HCT116 (cell line): ENCODE measurements at regions not wholly inside any gene's neighbourhood (a gene's known extent, or its start where the extent isn't known, plus 50 kb on each side); places are given as distances from the start of the nearest gene placed in this dataset.
"Not testable (repeated sequence)": the region's sequence is repeated elsewhere in the genome, so short reads cannot be mapped to it uniquely, and the experiment has no call there.

Experiments
- ATAC-seq: fragments of 200-7000 bp; cut with Tn5 transposase; 2 replicates; pipeline ENCODE4 v1.9.1; 2020; ENCODE audit warnings: mild to moderate bottlenecking, moderate library complexity
- BruUV-seq: library from RNA; stranded (reverse); fragments of 400-500 nt; replicated peaks from 2 replicates; lab custom pipeline; 2021; lab: Mats Ljungman, UMichigan
- CTCF ChIA-PET: fragments of 300-600 bp; sonication (Branson Sonifier 250); formaldehyde crosslinking; loops from one replicate; lab custom pipeline; 2021; ENCODE audit warnings: antibody characterized with exemption; lab: Charles Lee
- POLR2A ChIA-PET: fragments of 300-600, 350-600 bp; sonication (Branson Sonifier 250); formaldehyde crosslinking; loops from one replicate; lab custom pipeline; 2021; ENCODE audit warnings: antibody characterized with exemption; lab: Charles Lee
- RAD21 ChIA-PET, 2 experiments: fragments of 300-600 bp; sonication (Branson Sonifier 250); formaldehyde crosslinking; loops; one replicate each; lab custom pipeline; 2023; ENCODE audit warnings: low total read pairs in 2 of 2; ENCODE audit not compliant: uncharacterized antibody in 2 of 2, unreplicated experiment in 2 of 2, low non-redundant PET in 1 of 2; lab: Charles Lee
- DNase-seq: peaks from one replicate; pipeline ENCODE4 v3.0.0-alpha.2; 2010; ENCODE audit warnings: low read depth, low spot score
- H2AFZ ChIP-seq: fragments of 200-600 bp; shearing (Covaris generic), sonication (generic); 2 replicates; pipeline ENCODE4 v1.6.1; 2017; ENCODE audit warnings: low read depth, mixed run types, mixed read lengths, antibody characterized with exemption, low read length; ENCODE audit not compliant: poor library complexity, severe bottlenecking
- H3K27ac ChIP-seq: 2 replicates; pipeline ENCODE4 v1.5.1; 2012; ENCODE audit warnings: low read depth, low read length
- H3K27me3 ChIP-seq: fragments of 200-600 bp; sonication (generic); 2 replicates; pipeline ENCODE4 v1.6.1; 2016; ENCODE audit warnings: mixed run types, low read length, mixed read lengths; ENCODE audit not compliant: insufficient read depth
- H3K36me3 ChIP-seq, 2 experiments: fragments of 200-500 bp in 1 of 2; fragments of 200-600 bp in 1 of 2; sonication (Bioruptor generic) in 1 of 2; sonication (generic) in 1 of 2; 2 replicates each; pipeline versions ENCODE4 v1.5.1 to v1.6.1; 2014 to 2016; ENCODE audit warnings: low read length in 2 of 2, inconsistent platforms in 1 of 2, mixed read lengths in 1 of 2, mixed run types in 1 of 2; ENCODE audit not compliant: insufficient read depth in 2 of 2, control insufficient read depth in 1 of 2
- H3K4me1 ChIP-seq, 2 experiments: fragments of 200-600 bp in 1 of 2; sonication (generic) in 1 of 2; 2 replicates each; pipeline versions ENCODE4 v1.5.1 to v1.6.1; 2012 to 2017; ENCODE audit warnings: low read length in 2 of 2, inconsistent platforms in 1 of 2, mild to moderate bottlenecking in 1 of 2, mixed read lengths in 1 of 2, mixed run types in 1 of 2, moderate library complexity in 1 of 2; ENCODE audit not compliant: insufficient read depth in 2 of 2, control insufficient read depth in 1 of 2
- H3K4me2 ChIP-seq: fragments of 200-600 bp; sonication (generic); 2 replicates; pipeline ENCODE4 v1.6.1; 2017; ENCODE audit warnings: mixed run types, low read length, mixed read lengths
- H3K4me3 ChIP-seq, 2 experiments: fragments of 200-600 bp in 1 of 2; sonication (generic) in 1 of 2; replicated peaks in 1 of 2; 2 replicates each; pipeline ENCODE4 v1.5.1; 2011 to 2016; ENCODE audit warnings: low read length in 2 of 2, control low read depth in 1 of 2, low read depth in 1 of 2, mild to moderate bottlenecking in 1 of 2, mixed read lengths in 1 of 2, mixed run types in 1 of 2
- H3K79me2 ChIP-seq: fragments of 200-600 bp; sonication (generic); 2 replicates; pipeline ENCODE4 v1.6.1; 2017; ENCODE audit warnings: mild to moderate bottlenecking, mixed run types, low read length, moderate library complexity, mixed read lengths; ENCODE audit not compliant: insufficient read depth
- H3K9ac ChIP-seq: fragments of 200-600 bp; sonication (generic); 2 replicates; pipeline ENCODE4 v1.6.1; 2016; ENCODE audit warnings: low read length, mixed read lengths
- H3K9me2 ChIP-seq: fragments of 200-600 bp; sonication (generic), shearing (Covaris generic); 2 replicates; pipeline ENCODE4 v1.6.1; 2017; ENCODE audit warnings: mixed run types, mild to moderate bottlenecking, moderate library complexity; ENCODE audit not compliant: insufficient read depth
- H3K9me3 ChIP-seq, 2 experiments: fragments of 200-500 bp in 1 of 2; fragments of 200-600 bp in 1 of 2; sonication (Bioruptor generic) in 1 of 2; sonication (generic) in 1 of 2; 2 replicates each; pipeline ENCODE4 v1.6.1; 2014 to 2017; ENCODE audit warnings: low read length in 2 of 2, mixed read lengths in 2 of 2, inconsistent platforms in 1 of 2, low read depth in 1 of 2, mild to moderate bottlenecking in 1 of 2, mixed run types in 1 of 2, moderate library complexity in 1 of 2; ENCODE audit not compliant: control insufficient read depth in 1 of 2, insufficient read depth in 1 of 2
- H4K20me1 ChIP-seq: fragments of 200-600 bp; sonication (generic), shearing (Covaris generic); 2 replicates; pipeline ENCODE4 v1.6.1; 2017; ENCODE audit warnings: mixed run types, mild to moderate bottlenecking, moderate library complexity; ENCODE audit not compliant: insufficient read depth
- CEBPB ChIP-seq: IDR thresholded peaks from 2 replicates; pipeline ENCODE4 v1.6.1; 2012; ENCODE audit warnings: low read depth
- ELF1 ChIP-seq: IDR thresholded peaks from 2 replicates; pipeline ENCODE4 v1.6.1; 2012; ENCODE audit warnings: low read depth, borderline replicate concordance
- EZH2 ChIP-seq: fragments of 200-600 bp; sonication (generic); IDR thresholded peaks from 2 replicates; pipeline ENCODE4 v1.6.1; 2017; ENCODE audit warnings: antibody characterized with exemption, mixed run types
- FOSL1 ChIP-seq: IDR thresholded peaks from 2 replicates; pipeline ENCODE4 v1.6.1; 2012; ENCODE audit warnings: low read depth
- JUND ChIP-seq: IDR thresholded peaks from 2 replicates; pipeline ENCODE4 v1.6.1; 2012
- POLR2A ChIP-seq: IDR thresholded peaks from 2 replicates; pipeline ENCODE4 v1.7.0; 2011; ENCODE audit warnings: borderline replicate concordance; ENCODE audit not compliant: insufficient read depth, insufficient read length; ENCODE audit errors: extremely low read depth
- RAD21 ChIP-seq: IDR thresholded peaks from 2 replicates; pipeline ENCODE4 v1.6.1; 2012; ENCODE audit warnings: low read depth, mild to moderate bottlenecking
- SIN3A ChIP-seq: IDR thresholded peaks from 2 replicates; pipeline ENCODE4 v1.6.1; 2012; ENCODE audit warnings: low read depth
- SP1 ChIP-seq: IDR thresholded peaks from 2 replicates; pipeline ENCODE4 v1.6.1; 2012; ENCODE audit warnings: low read depth
- TCF7L2 ChIP-seq: IDR thresholded peaks from 2 replicates; pipeline ENCODE4 v1.7.0; 2011; ENCODE audit warnings: borderline replicate concordance, inconsistent platforms; ENCODE audit not compliant: insufficient read depth, insufficient read length; ENCODE audit errors: extremely low read depth
- YY1 ChIP-seq: IDR thresholded peaks from 2 replicates; pipeline ENCODE4 v1.6.1; 2011; ENCODE audit warnings: low read length, low read depth, moderate library complexity, mild to moderate bottlenecking; ENCODE audit not compliant: insufficient replicate concordance; ENCODE audit errors: extremely low read depth
- ZFX ChIP-seq: fragments of 450-650 bp; IDR thresholded peaks from 2 replicates; pipeline ENCODE4 v1.6.1; 2017
- intact Hi-C: fragments of 100-400 bp; cut with micrococcal nuclease; formaldehyde crosslinking; loops from 2 replicates; pipeline ENCODE4 v1.10.0; 2022
- TF ChIP-seq, protein P1 (sequence below): IDR thresholded peaks from 2 replicates; pipeline ENCODE4 v1.6.1; 2012

DNA sequence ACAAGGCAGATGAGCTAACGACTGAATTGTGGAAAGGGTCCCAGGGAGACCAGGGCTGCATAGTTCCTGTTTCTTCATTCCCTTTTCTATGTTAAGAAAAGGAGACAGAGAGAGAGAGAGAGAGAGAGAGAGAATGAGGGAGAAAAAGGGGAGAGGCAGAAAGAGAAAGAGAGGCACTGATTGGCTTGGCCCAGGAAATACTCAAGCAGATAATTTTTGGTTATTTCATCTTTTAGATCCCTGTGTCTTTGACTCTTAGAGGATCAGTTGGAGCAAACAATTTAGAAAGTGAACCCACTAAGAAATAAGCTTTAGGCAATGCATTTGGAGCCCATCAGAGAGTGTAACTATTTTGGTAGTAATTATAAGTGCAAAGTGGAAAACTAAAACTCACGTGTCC is 103.4 kb downstream of the CEP44 start:
- H3K9ac ChIP-seq, result no peak overlapping the region
- CTCF ChIA-PET, result no interaction called here
- POLR2A ChIA-PET, result no interaction called here
- no peak overlapping the region for H3K27ac ChIP-seq
- H3K9me2 ChIP-seq, result no peaks in the 10 kb centered on the region
- no peaks in the 10 kb centered on the region for H3K36me3 ChIP-seq
- H3K4me2 ChIP-seq, result no peak overlapping the region
- ATAC-seq, result no peak
- TF ChIP-seq, protein P1, sequence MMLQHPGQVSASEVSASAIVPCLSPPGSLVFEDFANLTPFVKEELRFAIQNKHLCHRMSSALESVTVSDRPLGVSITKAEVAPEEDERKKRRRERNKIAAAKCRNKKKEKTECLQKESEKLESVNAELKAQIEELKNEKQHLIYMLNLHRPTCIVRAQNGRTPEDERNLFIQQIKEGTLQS, result no peak
- no peaks in the 10 kb centered on the region for H3K27me3 ChIP-seq
- H3K4me1 ChIP-seq, result peaks cover 0 to 13% of the 10 kb centered on the region in 2 experiments; a peak in 2 of 4 replicates
- no peaks in the 10 kb centered on the region for H3K9me3 ChIP-seq
- no TSS peak for BruUV-seq
- no peak for DNase-seq
- no peaks in the 10 kb centered on the region for H4K20me1 ChIP-seq
- intact Hi-C loops, result no loop called here
- no peak overlapping the region for H2AFZ ChIP-seq
- no peak overlapping the region for H3K4me3 ChIP-seq
- H3K79me2 ChIP-seq, result no peaks in the 10 kb centered on the region
- RAD21 ChIA-PET, result no interaction called here

DNA sequence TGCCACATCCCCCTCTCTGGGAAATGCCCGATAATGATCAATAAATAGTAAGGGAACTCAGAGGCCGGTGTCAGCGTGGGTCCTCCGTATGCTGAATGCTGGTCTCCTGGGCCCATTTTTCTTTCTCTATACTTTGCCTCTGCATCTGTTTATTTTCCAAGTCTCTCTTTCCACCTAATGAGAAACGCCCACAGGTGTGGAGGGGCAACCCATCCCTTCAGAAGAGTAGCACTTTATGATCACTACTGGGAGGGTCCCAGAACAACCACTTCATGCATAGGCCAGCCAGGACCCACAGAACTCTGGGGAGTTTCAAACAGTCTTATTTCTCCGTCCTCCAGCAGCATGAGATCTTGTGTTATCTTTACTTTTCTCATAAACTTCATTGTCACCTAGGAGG is 100.1 kb downstream of the CEP44 start:
- no peaks in the 10 kb centered on the region for H3K9me3 ChIP-seq
- no peak overlapping the region for H2AFZ ChIP-seq
- BruUV-seq, result no TSS peak
- no peak for ATAC-seq
- ChIA-PET RAD21 (no interaction called here), POLR2A (no interaction called here), CTCF (no interaction called here)
- no peak overlapping the region for H3K4me3 ChIP-seq
- no peaks in the 10 kb centered on the region for H3K36me3 ChIP-seq
- no peaks in the 10 kb centered on the region for H4K20me1 ChIP-seq
- no peak overlapping the region for H3K4me2 ChIP-seq
- no peaks in the 10 kb centered on the region for H3K9me2 ChIP-seq
- no peaks in the 10 kb centered on the region for H3K79me2 ChIP-seq
- TF ChIP-seq JUND, result no peak
- TF ChIP-seq SP1, result no peak
- TF ChIP-seq, protein P1, result no peak
- no peak for TF ChIP-seq FOSL1
- no peak for TF ChIP-seq CEBPB
- no peak for TF ChIP-seq RAD21
- TF ChIP-seq POLR2A, result no peak
- TF ChIP-seq EZH2, result no peak
- no peak for TF ChIP-seq YY1
- no peak for TF ChIP-seq ELF1
- no peak for TF ChIP-seq TCF7L2
- TF ChIP-seq ZFX, result no peak
- no peak for TF ChIP-seq SIN3A
- H3K27me3 ChIP-seq, result no peaks in the 10 kb centered on the region
- intact Hi-C loops, result no loop called here
- H3K4me1 ChIP-seq, result peaks cover 0 to under 1% of the 10 kb centered on the region in 2 experiments; a peak in 1 of 4 replicates
- H3K27ac ChIP-seq, result no peak overlapping the region
- H3K9ac ChIP-seq, result no peak overlapping the region
- DNase-seq, result no peak

DNA sequence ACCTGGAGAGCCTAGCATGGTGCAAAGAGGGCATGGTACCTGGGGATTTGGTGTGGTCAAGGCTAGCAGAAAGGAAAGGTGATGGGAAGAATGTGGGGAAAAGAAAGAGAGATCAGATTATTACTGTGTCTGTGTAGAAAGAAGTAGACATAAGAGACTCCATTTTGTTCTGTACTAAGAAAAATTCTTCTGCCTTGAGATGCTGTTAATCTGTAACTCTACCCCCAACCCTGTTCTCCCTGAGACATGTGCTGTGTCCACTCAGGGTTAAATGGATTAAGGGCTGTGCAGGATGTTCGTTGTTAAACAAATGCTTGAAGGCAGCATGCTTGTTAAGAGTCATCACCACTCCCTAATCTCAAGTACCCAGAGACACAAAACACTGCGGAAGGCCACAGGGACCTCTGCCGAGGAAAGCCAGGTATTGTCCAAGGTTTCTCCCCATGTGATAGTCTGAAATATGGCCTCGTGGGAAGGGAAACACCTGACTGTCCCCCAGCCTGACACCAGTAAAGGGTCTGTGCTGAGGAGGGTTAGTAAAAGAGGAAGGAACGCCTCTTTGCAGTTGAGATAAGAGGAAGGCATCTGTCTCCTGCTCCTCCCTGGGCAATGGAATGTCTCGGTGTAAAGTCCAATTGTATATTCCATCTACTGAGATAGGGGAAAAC is 99.4 kb downstream of the CEP44 start:
- POLR2A ChIA-PET, intact Hi-C loops, H3K27ac ChIP-seq: not testable (repeated sequence)

More for the DNA sequence above, 99.4 kb downstream of the CEP44 start:
- DNase-seq, H3K79me2 ChIP-seq, H3K4me2 ChIP-seq, H3K9me2 ChIP-seq, H3K4me3 ChIP-seq, H2AFZ ChIP-seq, H3K9ac ChIP-seq, H3K36me3 ChIP-seq, H3K9me3 ChIP-seq, H3K27me3 ChIP-seq, ATAC-seq, RAD21 ChIA-PET, BruUV-seq, H3K4me1 ChIP-seq, CTCF ChIA-PET, H4K20me1 ChIP-seq: not testable (repeated sequence)
